ENCODE measurements at regions not wholly inside any gene's neighbourhood (a gene's known extent, or its start where the extent isn't known, plus 50 kb on each side); places are given as distances from the start of the nearest gene placed in this dataset.
"Not testable (repeated sequence)": the region's sequence is repeated elsewhere in the genome, so short reads cannot be mapped to it uniquely, and the experiment has no call there.

DNA sequence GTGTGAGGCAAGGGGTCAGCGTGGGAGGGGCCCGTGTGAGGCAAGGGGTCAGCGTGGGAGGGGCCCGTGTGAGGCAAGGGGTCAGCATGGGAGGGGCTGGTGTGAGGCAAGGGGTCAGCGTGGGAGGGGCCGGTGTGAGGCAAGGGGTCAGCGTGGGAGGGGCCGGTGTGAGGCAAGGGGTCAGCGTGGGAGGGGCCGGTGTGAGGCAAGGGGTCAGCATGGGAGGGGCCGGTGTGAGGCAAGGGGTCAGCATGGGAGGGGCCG is 119.2 kb downstream of the SEPTIN14 start:
- DNase-seq: not testable (repeated sequence)

DNA sequence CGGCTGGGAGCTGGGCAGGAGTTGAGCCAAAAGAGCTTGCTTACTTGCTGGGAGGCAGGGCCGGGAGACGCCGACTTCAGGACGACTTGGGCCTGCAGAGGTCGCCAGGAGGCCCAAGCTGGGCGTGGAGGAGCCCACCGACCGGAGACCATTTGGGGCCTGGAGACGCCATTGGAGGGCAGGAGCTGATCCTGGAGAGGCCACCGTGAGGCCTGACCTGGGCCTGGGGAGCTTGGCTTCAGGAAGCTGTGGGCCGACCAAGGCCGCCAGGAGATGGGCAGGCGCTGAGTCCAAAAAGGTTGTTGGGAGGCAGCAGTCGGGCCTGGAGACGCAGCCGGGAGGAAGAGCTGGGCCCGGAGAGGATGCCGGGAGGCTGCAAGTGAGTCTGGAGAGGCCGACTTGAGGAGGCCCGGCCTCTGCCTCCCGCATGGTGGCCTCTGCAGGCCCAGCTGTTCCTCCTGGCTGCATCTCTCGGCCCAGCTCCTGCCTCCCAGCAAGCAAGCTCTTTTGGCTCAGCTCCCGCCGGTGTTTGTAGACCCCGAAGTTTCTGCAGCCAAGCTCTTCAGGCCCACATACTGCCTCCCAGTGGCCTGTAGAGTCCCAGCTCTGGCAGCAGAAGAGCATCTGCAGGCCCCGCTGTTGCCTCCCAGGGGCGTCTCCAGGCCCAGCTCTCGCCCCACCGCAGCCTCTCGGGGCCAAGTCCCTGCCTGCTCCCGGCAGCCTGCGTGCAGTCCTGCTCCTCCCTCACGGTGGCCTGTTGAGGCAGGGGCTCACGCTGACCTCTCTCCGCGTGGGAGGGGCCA is 119.7 kb downstream of the SEPTIN14 start:
- not testable (repeated sequence) for DNase-seq

DNA sequence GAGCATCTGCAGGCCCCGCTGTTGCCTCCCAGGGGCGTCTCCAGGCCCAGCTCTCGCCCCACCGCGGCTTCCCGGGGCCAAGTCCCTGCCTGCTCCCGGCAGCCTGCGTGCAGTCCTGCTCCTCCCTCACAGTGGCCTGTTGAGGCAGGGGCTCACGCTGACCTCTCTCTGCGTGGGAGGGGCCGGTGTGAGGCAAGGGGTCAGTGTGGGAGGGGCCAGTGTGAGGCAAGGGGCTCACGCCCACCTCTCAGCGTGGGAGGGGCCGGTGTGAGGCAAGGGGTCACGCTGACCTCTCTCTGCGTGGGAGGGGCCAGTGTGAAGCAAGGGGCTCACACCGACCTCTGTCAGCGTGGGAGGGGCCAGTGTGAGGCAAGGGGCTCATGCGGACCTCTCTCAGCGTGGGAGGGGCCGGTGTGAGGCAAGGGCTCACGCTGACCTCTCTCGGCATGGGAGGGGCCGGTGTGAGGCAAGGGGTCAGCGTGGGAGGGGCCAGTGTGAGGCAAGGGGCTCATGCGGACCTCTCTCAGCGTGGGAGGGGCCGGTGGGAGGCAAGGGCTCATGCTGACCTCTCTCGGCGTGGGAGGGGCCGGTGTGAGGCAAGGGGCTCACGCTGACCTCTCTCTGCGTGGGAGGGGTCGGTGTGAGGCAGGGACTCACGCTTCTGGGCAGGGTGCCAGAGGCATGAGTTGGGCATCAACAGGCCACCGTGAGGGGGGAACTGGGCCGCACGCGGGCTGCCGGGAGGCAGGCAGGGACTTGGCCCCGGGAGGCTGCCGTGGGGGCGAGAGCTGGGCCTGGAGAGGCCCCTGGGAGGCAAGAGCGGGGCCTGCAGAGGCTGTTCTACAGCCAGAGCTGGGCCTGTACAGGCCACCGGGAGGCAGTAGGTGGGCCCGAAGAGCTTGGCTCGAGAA is 120.6 kb downstream of the SEPTIN14 start:
- not testable (repeated sequence) for DNase-seq

DNA sequence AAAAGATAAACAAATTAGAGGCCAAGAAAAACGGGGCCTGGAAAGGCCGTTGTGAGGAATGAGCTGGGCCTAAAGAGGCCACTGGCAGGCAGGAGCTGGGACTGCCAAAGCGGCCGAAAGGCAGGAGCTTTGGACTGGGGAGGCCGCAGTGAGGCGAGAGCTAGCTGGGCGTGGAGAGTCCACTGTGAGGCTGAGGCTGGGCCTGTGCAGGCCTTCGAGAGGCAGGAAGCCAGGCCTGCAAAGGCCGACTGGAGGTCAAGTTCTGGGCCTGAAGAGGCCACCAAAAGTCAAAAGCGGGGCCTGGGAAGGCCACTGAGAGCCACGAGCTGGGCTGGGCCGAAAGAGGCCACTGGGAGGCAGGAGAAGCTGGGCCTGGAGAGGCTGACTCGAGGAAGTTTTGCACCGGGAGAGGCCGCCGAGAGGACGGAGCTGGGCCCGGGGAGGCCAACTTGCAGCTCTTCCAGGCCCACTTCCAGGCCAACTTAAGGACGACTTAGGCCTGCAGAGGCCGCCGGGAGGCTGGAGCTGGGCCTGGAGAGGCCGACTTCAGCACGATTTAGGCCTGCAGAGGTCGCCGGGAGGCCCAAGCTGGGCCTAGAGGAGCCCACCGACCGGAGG is 121.8 kb downstream of the SEPTIN14 start:
- DNase-seq: not testable (repeated sequence)

DNA sequence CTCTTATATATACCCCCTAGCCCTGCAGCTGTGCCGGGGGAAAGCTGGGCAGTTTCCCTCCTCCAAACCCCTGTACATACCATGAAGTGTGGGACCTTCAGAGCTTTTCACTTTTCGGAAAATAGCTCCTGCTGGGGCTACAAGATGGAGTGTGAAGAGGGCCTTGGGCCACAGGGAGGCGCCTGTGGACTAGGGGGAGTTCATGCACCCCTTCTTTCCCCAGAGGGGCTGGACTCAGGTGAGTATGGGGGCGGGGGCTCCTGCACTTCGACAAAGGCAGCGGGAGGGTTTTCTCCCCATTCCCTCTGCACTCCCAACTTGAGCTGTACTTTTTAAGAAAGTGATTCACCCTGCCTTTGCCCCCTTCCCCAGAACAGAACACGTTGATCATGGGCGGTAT is 122.5 kb downstream of the SEPTIN14 start:
- DNase-seq: not testable (repeated sequence)

DNA sequence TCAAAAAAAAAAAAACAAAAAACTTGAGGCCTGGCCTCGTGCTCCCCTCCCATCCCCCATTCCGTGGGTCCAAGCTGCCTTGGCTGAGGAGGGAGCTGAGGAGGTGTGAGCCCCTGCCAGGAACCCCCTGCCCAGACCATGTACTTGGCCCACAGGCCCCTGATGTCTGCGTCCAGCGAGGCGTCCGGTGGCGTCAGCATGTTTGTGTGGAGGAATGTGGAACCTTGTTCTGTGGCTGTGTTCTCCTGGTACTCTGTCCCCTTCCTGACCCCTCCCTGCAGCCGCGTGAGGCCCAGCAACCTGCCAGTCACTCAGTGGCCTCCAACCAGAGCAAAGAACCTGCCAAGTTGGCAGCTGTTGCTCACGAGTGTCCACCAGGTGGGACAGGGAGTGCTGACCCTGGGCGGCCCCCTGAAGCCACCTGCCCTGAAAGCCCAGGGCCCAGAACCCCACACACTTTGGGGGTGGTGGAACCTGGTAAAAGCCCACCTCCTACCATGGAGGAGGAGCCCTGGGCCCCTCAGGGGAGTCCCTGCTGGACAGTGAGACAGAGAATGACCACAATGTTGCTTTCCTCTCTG is 125.8 kb downstream of the SEPTIN14 start:
- not testable (repeated sequence) for DNase-seq

DNA sequence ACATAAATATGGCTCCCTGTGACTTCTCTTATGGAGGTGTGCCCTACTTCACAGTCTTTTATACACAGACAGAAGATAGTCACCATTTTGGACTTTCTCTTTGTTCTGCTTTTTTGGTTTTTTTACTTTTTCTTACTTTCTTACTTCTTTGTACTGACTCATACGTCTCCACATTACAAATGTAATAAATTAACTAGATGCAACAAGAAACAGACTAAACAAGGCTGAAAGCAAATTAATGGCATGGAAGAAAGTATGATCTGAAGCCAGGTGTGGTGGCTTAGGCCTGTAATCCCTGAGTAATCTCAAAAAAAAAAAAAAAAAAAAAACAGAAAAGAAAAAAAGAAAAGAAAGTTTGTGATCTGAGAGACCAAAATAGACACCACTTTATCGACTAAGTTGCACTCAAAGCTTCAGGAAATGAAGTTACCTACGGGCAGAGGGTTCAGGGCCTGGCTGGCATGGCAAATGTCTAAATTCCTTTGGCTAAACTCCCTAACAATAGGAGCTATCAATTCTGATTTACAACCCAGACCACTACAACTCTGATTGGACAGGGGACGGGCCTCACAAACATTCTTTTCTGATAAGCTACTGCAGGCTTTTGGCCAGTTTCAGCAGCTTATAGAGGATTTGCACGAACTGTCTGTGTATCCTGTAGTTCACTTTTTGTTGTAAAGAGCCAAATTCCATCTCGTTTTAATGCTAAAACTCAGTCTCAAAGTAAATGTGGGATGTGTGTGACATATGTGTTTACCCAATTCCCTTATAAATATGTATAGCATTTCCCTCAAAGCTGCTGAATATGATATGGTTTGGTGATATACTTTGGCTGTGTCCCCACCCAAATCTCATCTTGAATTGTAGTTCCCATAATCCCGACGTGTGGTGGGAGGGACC is 129.1 kb downstream of the SEPTIN14 start:
- no peak for DNase-seq

DNA sequence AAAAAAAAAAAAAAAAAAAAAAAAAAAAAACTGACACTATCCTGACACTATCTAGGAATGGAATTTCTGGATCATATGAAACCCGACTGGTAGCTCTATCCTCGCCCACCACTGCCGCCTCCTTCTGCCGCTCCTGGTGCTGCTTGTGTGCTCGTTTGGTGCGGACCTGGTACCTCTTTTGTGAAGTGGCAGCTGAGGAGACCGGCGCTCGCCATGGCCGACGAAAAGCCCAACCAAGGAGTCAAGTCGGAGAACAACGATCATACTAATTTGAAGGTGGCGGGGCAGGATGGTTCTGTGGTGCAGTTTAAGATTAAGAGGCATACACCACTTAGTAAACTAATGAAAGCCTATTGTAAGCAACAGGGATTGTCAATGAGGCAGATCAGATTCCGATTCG is 130.6 kb downstream of the SEPTIN14 start:
- no peak for DNase-seq

DNA sequence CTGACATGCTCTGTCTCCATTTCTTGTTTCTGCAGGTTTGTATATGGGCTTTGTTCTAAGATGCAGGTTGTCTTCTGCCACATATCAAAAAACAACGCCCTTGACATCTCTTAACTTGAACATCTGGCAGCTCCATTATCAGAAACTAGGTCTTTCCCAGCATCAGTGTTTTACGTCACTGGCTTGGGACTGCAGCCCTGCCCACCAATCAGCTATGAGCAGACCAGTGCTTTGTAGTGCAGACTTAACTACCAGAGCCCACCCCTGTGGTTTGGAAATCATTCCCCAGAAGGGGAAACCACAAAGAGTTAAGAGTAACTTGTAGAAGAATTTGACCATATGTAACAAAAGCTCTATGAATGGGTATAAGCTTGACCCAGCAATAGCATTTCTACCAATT is 132.4 kb downstream of the SEPTIN14 start:
- DNase-seq: no peak

DNA sequence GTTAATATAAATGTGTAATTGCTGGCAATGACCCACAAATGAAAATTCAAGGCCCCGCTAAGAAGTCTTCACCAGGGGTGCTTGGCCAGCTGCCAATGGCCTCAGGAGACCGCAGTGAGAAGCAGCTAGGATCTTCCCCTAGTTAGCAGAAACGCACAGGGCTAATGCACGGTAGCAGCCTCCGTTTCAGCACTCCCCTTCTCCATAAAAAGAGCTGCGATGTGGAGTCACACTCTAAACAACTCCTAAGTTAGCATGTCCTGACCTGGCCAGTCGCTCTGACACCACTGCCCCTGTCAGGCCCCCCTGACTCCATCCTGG is 139.0 kb downstream of the SEPTIN14 start:
- no peak for DNase-seq

DNA sequence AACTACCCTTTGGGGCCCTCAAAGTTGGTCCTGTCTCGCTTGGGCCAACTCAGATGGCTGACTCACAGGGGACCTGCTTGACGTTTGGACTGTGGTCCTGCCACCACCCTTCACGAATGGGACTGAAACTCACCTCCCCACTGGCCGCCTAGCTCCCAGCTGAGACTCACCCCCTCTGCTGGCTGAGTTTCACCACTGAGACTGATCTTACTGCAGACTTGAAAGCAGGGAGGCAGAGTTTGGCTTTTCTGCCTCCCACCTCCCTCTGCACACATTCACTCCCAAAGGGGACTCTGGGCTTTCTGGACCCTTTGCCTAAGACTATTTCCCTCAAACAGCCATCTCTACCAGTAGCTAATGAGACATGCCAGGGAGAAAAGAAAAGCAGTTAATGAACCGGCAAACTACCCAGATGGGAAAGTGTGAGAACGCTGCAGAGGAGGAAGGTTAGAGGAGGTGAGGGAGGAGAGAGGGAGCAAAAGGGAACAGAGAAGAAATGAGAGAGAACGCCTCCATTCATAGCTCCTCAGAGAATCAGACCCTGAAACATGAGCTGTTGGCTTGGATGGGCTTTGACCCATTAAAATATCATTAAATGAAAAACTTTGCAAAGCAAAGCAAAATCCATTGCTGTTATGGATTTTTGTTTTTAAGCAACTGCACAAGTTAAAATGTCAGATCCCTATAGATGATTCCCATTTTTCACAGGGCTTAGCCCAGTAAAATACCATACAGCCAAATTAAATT is 139.5 kb downstream of the SEPTIN14 start:
- not testable (repeated sequence) for DNase-seq

DNA sequence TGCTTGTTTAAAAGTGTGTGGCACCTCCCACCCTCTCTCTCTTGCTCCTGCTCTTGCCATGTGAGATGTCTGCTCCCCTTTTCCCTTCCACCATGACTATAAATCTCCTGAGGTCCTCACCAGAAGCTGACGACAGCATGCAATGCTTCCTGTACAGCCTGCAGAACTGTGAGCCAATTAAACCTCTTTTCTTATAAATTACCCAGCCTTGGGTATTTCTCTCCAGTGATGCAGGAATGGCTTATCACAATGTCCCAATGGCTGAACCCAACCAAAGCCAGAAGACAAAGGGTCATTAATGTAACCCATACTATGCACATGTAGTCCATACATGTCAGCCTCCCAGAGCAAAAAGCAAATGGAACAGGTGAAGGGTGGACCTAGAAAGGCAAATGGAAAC is 141.5 kb downstream of the SEPTIN14 start:
- DNase-seq: not testable (repeated sequence)

DNA sequence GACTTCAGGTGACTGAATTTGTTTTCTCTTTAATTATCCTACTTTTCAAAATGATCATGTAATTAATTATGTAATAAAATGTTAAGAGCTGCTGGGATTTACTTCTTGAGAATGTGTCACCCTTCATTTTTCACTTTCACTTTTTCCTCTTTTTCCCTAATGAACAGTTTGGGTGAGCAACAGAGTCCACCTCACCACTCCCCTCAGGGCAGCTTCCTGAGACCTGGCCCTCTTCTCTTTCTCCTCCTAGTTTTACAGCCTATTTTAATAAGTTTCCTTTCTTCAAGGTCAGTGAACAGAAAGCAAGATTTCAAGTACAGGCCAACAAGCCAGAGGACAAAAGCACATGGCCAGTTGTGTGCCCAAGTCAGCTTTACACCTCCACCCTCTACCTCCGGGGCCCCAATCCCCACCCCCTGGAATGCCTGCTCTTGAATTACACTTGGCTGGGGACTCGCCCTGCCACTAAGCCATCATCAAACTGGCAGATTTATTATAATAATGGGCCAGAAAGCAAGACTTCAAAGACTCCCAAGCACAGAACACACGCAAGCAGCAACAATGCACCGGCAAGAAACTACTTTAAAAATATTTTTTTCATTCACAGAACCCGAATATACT is 143.1 kb upstream of the VOPP1 start:
- not testable (repeated sequence) for DNase-seq

DNA sequence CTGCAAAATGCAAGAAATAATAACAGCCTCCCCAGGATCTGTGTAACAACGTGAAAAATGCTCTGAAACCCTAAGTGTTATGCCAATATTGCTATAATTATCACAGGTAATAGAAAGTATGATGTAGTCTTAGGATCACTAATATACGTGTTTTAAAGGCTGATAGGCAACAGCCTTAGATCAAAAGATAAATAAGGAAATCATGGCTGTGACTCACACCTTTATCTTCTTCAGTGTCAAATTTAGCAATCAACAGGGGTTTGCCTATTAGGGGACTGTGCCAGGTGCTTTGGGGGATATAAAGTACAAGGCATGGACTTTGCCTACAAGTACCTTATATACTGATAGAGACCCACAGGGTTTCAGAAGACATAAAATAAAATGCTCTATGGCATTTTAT is 142.1 kb upstream of the VOPP1 start:
- DNase-seq: not testable (repeated sequence)

DNA sequence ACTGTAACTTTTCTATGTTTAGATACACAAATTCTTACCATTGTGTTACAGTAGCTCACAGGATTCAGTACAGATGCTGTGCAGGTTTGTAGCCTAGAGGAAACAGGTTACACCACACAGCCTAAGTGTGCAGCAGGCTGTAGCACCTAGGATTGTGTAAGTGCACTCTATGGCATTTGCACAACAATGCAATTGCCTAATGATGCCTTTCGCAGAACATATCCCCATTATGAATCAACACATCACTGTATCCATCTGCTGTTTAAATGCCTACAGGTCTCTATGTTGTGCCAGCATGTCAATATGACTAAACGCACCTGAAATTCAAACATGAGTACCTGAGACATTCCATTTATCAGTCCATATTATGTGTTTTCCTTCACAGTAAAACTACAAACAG is 138.0 kb upstream of the VOPP1 start:
- DNase-seq: not testable (repeated sequence)

DNA sequence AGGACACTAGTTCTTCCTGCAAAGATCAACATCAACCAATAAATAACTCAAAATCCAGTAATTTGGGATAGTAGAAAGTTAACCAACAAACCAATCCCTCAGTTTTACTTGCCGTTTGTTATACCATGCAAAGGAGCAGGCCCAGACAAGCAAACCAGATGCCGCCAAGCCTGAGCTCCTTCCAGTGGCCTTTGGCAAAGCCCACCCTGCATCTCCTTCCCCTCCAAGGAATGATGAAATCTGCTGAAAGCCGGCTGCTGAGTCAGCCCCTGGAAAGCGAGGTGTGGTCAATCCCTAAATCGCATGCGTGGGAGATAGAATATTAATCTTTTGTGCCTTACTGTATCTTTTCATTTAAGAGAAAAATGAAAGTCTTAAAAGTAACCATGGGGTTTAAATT is 135.7 kb upstream of the VOPP1 start:
- not testable (repeated sequence) for DNase-seq

DNA sequence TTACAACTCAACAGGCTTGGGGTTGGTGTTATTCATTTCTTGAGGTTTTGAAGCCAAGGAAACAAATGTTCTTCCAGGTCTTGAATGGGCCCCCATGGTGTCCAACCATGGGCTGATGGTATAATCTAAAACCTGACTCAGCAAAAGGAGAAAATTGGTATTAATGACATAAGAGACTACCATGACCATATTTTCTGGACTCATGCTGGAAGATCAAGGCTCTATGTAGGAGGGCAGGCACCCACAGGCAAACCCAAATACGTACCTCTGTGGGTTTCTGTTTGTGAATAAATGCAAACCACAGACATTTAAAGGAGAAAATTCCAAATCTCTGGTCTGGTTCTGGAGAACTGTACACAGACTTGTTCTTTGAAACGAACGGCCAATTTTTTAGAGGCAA is 135.1 kb upstream of the VOPP1 start:
- DNase-seq: not testable (repeated sequence)

DNA sequence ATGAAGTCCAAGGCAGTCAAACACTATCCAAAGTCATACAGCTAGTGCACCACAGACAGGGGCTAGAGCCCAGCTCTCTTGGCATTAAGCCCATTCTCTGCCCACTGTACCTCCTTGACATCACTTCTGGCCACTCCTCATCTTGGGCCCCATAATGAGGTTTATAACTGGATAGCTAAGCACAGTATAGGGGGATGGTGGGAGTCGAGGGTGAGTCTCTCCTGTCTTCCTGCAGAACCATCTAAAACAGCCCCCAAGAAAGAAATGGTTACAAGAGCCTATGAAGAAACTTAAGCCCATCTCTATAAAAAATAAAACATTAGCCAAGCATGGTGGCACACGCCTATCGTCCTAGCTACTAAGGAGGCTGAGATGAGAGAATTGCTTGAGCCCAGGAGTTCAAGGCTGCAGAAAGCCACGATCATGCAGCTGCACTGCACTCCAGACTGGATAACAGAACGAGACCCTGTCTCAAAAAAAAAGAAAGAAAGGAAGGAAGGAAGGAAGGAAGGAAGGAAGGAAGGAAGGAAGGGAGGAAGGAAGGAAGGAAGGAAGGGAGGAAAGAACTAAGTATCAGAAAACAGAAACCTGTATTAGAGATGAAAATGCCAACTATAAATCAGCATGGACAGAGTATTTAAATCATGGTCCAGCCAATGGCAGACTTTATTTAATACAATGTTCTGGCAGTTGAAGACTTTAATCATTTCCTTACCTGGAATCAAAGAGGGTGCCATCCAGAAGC is 134.3 kb upstream of the VOPP1 start:
- DNase-seq: not testable (repeated sequence)

DNA sequence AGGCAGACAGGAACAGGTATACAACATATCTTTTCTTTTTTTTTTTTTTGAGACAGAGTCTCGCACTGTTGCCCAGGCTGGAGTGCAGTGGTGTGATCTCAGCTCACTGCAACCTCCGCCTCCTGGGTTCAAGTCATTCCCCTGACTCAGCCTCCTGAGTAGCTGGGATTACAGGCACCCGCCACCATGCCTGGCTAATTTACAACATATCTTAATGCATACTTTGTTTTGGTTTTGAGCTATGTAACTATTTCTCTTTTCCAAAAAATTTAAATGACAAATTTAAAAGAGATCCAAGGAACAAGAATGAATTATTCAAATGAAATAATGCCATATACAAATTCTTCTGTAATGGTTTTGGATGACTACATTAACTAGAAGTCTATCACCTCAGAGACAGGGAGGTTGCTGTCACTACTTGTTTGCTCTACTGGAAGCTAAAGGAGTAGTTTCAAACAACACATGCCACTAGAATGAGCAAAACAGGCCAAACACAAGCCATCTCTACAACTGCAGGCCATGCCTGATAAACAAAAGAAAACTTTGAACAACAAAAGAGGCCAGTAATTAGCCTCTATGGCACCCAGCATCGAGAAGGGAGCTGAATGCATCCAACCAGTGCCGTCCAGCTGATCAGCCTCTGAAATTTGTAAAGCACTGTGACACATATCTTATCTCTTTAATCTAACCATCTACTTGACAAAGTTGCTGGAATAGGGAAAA is 133.6 kb upstream of the VOPP1 start:
- not testable (repeated sequence) for DNase-seq

DNA sequence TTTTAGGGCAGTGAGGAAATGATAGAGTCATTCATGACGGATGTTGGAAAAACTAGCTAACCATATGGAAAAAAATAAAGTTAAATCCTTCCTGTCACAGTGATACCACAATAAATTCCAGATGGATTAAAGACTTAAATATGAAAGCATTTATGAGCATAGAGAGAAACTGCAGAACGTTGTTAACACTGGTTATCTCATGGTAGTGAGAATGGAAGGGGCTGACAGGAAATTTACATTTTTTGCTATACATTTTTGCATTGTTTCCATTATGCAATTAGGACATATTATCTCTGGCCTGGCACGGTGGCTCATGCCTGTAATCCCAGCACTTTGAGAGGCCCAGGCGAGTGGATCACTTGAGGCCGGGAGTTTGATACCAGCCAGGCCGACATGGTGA is 130.5 kb upstream of the VOPP1 start:
- not testable (repeated sequence) for DNase-seq

All from suppressor macrophage treated with lipopolysaccharide for 4 hours (primary cell).